Mucosa of rectum (tissue), 2 donors: ENCODE measurements at regions not wholly inside any gene's neighbourhood (a gene's known extent, or its start where the extent isn't known, plus 50 kb on each side); places are given as distances from the start of the nearest gene placed in this dataset.

Source experiments
- H3K27ac ChIP-seq, 2 donors: one replicate each; pipeline ENCODE4 v1.7.0; 2013; ENCODE audit warnings: inconsistent platforms in 2 of 2, low read depth in 2 of 2, low read length in 2 of 2
- H3K27me3 ChIP-seq, 2 donors: one replicate each; pipeline ENCODE4 v1.7.0; 2013; ENCODE audit warnings: low read length in 2 of 2; ENCODE audit not compliant: control insufficient read depth in 2 of 2, insufficient read depth in 2 of 2
- H3K36me3 ChIP-seq, 2 donors: one replicate each; pipeline ENCODE4 v1.7.0; 2013; ENCODE audit warnings: low read length in 2 of 2; ENCODE audit not compliant: control insufficient read depth in 2 of 2, insufficient read depth in 2 of 2
- H3K4me1 ChIP-seq, 2 donors: one replicate each; pipeline ENCODE4 v1.7.0; 2013; ENCODE audit warnings: low read length in 2 of 2, mild to moderate bottlenecking in 1 of 2; ENCODE audit not compliant: control insufficient read depth in 2 of 2, insufficient read depth in 2 of 2
- H3K4me3 ChIP-seq, 2 donors: one replicate each; pipeline ENCODE4 v1.7.0; 2013; ENCODE audit warnings: low read length in 2 of 2
- H3K9ac ChIP-seq, 2 donors: one replicate each; pipeline ENCODE4 v1.7.0; 2013; ENCODE audit warnings: low read length in 2 of 2, low read depth in 1 of 2, mild to moderate bottlenecking in 1 of 2
- H3K9me3 ChIP-seq, 2 donors: one replicate each; pipeline ENCODE4 v1.7.0; 2013; ENCODE audit warnings: low read length in 2 of 2; ENCODE audit not compliant: control insufficient read depth in 2 of 2
- donor health status: healthy.
- donor health status: Normal muscosa, but diverticular disease.

- Histone ChIP-seq H3K27ac (no peak overlapping the region), H3K9ac (no peak overlapping the region), H3K9me3 (no peaks in the 10 kb centered on the region), H3K4me1 (no peaks in the 10 kb centered on the region), H3K36me3 (no peaks in the 10 kb centered on the region), H3K27me3 (no peaks in the 10 kb centered on the region), H3K4me3 (no peak overlapping the region)
These were observed 598.8 kb downstream of the TUSC7 start for GRCh38 chr3:117308353-117308752.

DNA sequence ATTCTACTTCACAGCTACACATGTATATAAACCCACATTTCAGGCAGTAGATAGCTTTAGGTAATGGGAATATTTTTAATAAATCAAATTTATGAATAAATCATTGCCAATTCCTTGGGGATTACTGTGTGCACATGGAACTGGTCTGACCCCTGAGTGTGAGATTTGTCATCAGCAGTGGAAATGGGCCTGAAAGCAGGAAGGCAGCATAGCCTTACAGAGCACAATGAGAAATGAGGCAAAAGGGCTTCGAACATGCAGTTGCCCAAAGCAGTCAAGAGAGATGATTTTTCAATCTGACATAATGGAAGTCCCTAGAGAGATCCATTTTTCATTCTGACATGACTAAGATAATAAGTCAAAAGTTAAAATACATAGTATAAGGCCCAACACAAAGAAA is 599.2 kb downstream of the TUSC7 start:
- Histone ChIP-seq H3K27ac (no peak overlapping the region), H3K36me3 (no peaks in the 10 kb centered on the region), H3K9me3 (no peaks in the 10 kb centered on the region), H3K27me3 (no peaks in the 10 kb centered on the region), H3K9ac (no peak overlapping the region), H3K4me1 (no peaks in the 10 kb centered on the region), H3K4me3 (no peak overlapping the region)

DNA sequence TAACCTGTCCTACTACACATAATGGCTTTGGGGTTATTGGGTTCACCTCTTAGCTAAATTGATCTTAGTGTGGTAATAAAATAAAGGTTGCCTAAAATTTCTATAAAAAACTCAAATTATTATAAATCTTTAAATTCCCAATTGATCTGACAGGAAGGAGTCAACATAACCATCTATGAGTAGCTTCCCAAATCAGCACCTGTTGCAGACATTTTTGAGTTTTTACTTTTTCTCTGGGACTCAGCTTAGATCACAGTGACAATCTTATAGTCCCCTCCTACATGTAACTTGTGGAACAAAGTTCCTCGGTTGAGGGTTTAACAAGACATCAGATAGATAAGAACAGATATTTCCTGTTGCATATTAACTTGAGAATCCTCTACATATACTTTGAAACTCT is 601.0 kb downstream of the TUSC7 start:
- no peaks in the 10 kb centered on the region for H3K4me1 ChIP-seq
- H3K9ac ChIP-seq, result no peak overlapping the region
- no peaks in the 10 kb centered on the region for H3K36me3 ChIP-seq
- no peaks in the 10 kb centered on the region for H3K9me3 ChIP-seq
- no peaks in the 10 kb centered on the region for H3K27me3 ChIP-seq
- H3K4me3 ChIP-seq, result no peak overlapping the region
- H3K27ac ChIP-seq, result no peak overlapping the region

- H3K27me3 ChIP-seq, result no peaks in the 10 kb centered on the region
These were observed 605.0 kb downstream of the TUSC7 start for GRCh38 chr3:117314441-117315150.

DNA sequence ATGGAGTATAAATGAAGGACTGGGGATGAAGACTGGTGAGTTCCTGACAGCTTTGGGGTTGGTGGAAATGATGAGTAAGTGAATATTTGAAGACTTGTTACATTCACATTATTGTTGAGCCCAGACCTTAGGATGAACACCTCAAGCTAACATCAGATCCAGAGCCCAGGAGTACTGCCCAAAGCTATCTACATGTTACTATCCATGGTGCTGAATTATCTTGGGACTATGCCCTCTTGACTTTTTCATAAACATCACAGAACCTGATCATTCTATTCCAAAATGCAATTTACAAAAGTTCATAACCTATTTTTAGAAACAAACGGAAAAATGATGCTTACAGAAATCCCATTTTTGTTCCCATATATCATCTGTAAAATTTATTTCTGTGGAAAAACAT is 613.3 kb downstream of the TUSC7 start:
- no peaks in the 10 kb centered on the region for H3K4me1 ChIP-seq
- H3K9ac ChIP-seq, result no peak overlapping the region
- no peak overlapping the region for H3K27ac ChIP-seq
- no peaks in the 10 kb centered on the region for H3K9me3 ChIP-seq
- H3K4me3 ChIP-seq, result no peak overlapping the region
- no peaks in the 10 kb centered on the region for H3K36me3 ChIP-seq
- no peaks in the 10 kb centered on the region for H3K27me3 ChIP-seq

More at GRCh38 chr3:117314441-117315150, 605.0 kb downstream of the TUSC7 start:
- no peak overlapping the region for H3K27ac ChIP-seq
- no peaks in the 10 kb centered on the region for H3K9me3 ChIP-seq
- H3K36me3 ChIP-seq, result no peaks in the 10 kb centered on the region
- H3K4me1 ChIP-seq, result no peaks in the 10 kb centered on the region
- H3K4me3 ChIP-seq, result no peak overlapping the region
- no peak overlapping the region for H3K9ac ChIP-seq

GRCh38 chr3:117346901-117347300 is 637.3 kb downstream of the TUSC7 start:
- no peak overlapping the region for H3K9ac ChIP-seq
- no peak overlapping the region for H3K4me3 ChIP-seq
- peaks cover 0 to 2% of the 10 kb centered on the region in 2 donors for H3K4me1 ChIP-seq
- H3K27me3 ChIP-seq, result no peaks in the 10 kb centered on the region
- no peak overlapping the region for H3K27ac ChIP-seq
- no peaks in the 10 kb centered on the region for H3K36me3 ChIP-seq
- H3K9me3 ChIP-seq, result no peaks in the 10 kb centered on the region

DNA sequence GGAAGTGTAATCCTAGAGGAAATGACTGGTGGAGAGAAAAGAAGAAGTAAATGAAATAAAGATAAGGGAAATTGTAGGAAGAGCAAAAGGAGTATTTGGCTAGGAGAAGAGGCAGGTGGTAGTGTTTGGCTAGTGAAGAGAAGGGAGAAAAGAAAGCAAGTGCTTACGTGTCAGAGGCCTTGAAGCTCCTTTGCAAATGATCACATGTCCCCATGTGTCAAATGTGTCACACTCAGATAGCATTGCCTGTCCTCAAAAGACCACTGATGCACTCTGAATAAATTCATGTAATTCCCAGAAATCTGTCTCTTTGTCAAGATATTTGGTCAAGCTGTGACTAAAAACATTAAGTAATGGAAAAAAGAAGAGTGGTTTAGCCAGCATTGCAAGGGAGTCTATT is 639.3 kb downstream of the TUSC7 start:
- no peaks in the 10 kb centered on the region for H3K27me3 ChIP-seq
- no peaks in the 10 kb centered on the region for H3K9me3 ChIP-seq
- H3K36me3 ChIP-seq, result no peaks in the 10 kb centered on the region
- no peak overlapping the region for H3K27ac ChIP-seq
- peaks cover 0 to 2% of the 10 kb centered on the region in 2 donors for H3K4me1 ChIP-seq
- H3K9ac ChIP-seq, result no peak overlapping the region
- no peak overlapping the region for H3K4me3 ChIP-seq

DNA sequence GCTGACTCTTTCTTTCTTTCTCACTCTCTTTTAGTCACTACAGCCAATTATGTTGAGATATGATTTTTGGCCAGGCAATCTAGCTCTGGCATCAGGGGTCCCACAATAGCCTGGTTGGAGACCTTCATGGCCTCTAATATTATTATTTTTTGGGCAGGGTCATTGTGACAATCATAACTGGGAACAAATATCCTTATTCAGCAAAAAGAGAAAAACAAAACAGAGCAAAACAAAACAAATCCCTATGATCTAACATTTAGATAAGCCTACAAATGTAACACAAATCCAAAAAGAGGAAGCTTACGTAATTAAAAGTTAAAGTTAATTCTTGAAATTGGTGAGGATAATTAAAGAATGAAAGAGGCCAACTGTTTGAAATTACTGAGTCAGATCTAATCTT is 640.0 kb downstream of the TUSC7 start:
- H3K36me3 ChIP-seq, result no peaks in the 10 kb centered on the region
- H3K4me3 ChIP-seq, result no peak overlapping the region
- H3K27me3 ChIP-seq, result no peaks in the 10 kb centered on the region
- peaks cover 0 to 2% of the 10 kb centered on the region in 2 donors for H3K4me1 ChIP-seq
- H3K9ac ChIP-seq, result no peak overlapping the region
- no peak overlapping the region for H3K27ac ChIP-seq
- H3K9me3 ChIP-seq, result no peaks in the 10 kb centered on the region

DNA sequence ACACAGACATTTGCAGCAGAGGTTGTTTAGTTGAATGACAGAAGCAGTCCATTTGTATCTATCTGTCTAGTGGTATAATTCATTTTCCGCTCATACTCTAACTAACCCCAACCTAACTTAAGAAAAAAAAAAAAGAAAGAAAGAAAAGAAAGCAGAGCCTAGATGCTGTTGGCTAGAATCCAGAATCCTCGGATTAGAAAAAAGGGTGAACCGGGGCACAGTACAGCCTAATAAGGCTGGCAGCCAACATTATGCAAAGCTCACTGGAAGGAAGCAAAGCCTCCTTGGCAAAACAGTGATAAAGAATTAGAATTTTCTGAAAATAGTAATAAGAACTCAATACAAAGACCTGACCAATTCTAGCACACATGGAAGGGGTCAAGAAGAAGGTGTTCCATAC is 640.8 kb downstream of the TUSC7 start:
- Histone ChIP-seq H3K9me3 (no peaks in the 10 kb centered on the region), H3K9ac (no peak overlapping the region), H3K4me3 (no peak overlapping the region), H3K27ac (no peak overlapping the region), H3K4me1 (peaks cover 0 to 2% of the 10 kb centered on the region in 2 donors), H3K27me3 (no peaks in the 10 kb centered on the region), H3K36me3 (no peaks in the 10 kb centered on the region)

DNA sequence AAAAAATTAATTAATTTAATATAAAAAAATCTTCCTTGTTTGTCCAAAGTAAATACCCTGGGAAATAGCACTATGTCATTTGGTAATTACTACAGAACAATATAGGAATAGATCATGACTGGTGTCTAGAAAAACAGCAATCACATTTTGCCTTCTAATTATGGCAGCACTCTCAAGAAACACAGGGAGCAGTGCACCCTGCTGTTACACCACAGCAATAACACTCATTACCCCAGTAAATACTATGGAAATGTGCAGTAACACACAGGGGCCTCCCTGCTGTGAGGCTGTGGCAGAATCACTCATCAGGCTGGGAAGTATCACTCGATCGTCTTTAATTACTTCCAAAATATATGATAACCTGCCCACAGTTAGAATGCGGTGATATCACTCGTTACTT is 646.0 kb downstream of the TUSC7 start:
- no peaks in the 10 kb centered on the region for H3K9me3 ChIP-seq
- no peak overlapping the region for H3K27ac ChIP-seq

More for the DNA sequence above, 646.0 kb downstream of the TUSC7 start:
- Histone ChIP-seq H3K4me3 (no peak overlapping the region), H3K4me1 (peaks cover 0 to 2% of the 10 kb centered on the region in 2 donors), H3K9ac (no peak overlapping the region), H3K27me3 (no peaks in the 10 kb centered on the region), H3K36me3 (no peaks in the 10 kb centered on the region)
